Right lobe of liver (tissue), 6 donors: ENCODE measurements at regions not wholly inside any gene's neighbourhood (a gene's known extent, or its start where the extent isn't known, plus 50 kb on each side); places are given as distances from the start of the nearest gene placed in this dataset.

ENCODE experiments used
- ATAC-seq, 4 donors: fragments of 200-7000 bp; cut with Tn5 transposase; one replicate each; pipeline ENCODE4 v1.9.1; 2020; ENCODE audit warnings: mild to moderate bottlenecking in 4 of 4, moderate library complexity in 4 of 4
- DNase-seq, 3 donors: peaks; one replicate each; pipeline ENCODE4 v3.0.0-alpha.2; 2020
- H3K27ac ChIP-seq, 3 donors: fragments of 200-600 bp; one replicate each; pipeline ENCODE4 v1.8.0; 2022
- H3K27me3 ChIP-seq, 2 donors: fragments of 200-600 bp; one replicate each; pipeline ENCODE4 v1.8.0; 2022
- H3K36me3 ChIP-seq, 4 donors: fragments of 200-600 bp; sonication (generic) in 1 of 4; one replicate each; pipeline versions ENCODE4 v1.5.1 to v1.8.0; 2017 to 2022; ENCODE audit warnings: control low read depth in 1 of 4
- H3K4me1 ChIP-seq, 4 donors: fragments of 200-600 bp; sonication (generic) in 1 of 4; one replicate each; pipeline versions ENCODE4 v1.5.1 to v1.8.0; 2017 to 2022; ENCODE audit warnings: control low read depth in 1 of 4
- H3K4me3 ChIP-seq, 3 donors: fragments of 200-600 bp; one replicate each; pipeline ENCODE4 v1.8.0; 2022
- H3K9me3 ChIP-seq, 4 donors: fragments of 200-600 bp; sonication (generic) in 1 of 4; one replicate each; pipeline versions ENCODE4 v1.5.1 to v1.8.0; 2017 to 2022; ENCODE audit warnings: control low read depth in 1 of 4
- CTCF ChIP-seq, 4 donors: fragments of 200-600 bp in 3 of 4; fragments of 450-650 bp in 1 of 4; IDR thresholded peaks; one replicate each; pipeline versions ENCODE4 v1.5.1 to v1.8.0; 2016 to 2022; ENCODE audit warnings: antibody characterized with exemption in 4 of 4, mild to moderate bottlenecking in 2 of 4
- POLR2A ChIP-seq: fragments of 450-650 bp; IDR thresholded peaks from one replicate; pipeline ENCODE4 v1.6.1; 2017; ENCODE audit warnings: antibody characterized with exemption, mild to moderate bottlenecking
- WGBS: methylation state at CpG from one replicate; pipeline ENCODE4 v1.1.6; 2018; ENCODE audit warnings: low coverage, low lambda C conversion rate; ENCODE audit not compliant: insufficient coverage; ENCODE audit errors: missing lambda C conversion rate; 5-methylcytosine and 5-hydroxymethylcytosine counted together
- intact Hi-C, 2 donors: fragments of 100-400 bp; cut with DNase I; formaldehyde crosslinking; loops; one replicate each; pipeline versions ENCODE4 v1.11.2 to v1.14.1; 2022
- donor health status: DM: no; HTN: yes; CAD: no.
- donor health status: DM: no; HTN: no; CAD: no.
- donor health status: DM: no; HTN: no; CAD: no.
- donor health status: DM: no; HTN: yes; CAD: no.
- donor health status: DM: no; HTN: yes; CAD: no.

GRCh38 chr20:10799735-10800134 is 125.9 kb upstream of the JAG1 start:
- intact Hi-C loops = no loop called here
- Histone ChIP-seq H3K4me1 (no peaks in the 10 kb centered on the region), H3K9me3 (no peaks in the 10 kb centered on the region), H3K4me3 (no peak overlapping the region), H3K27me3 (no peaks in the 10 kb centered on the region), H3K36me3 (no peaks in the 10 kb centered on the region), H3K27ac (no peak overlapping the region)
- WGBS = 79% methylated on average over 2 of the region's 2 CpGs
- DNase-seq = no peak
- ATAC-seq = no peak
- TF ChIP-seq POLR2A = no peak
- no peak for TF ChIP-seq CTCF (IDR thresholded peaks at IDR 0.05)

GRCh38 chr20:10800288-10800687 is 126.5 kb upstream of the JAG1 start:
- no peaks in the 10 kb centered on the region for H3K4me1 ChIP-seq
- no peak overlapping the region for H3K4me3 ChIP-seq
- H3K9me3 ChIP-seq = no peaks in the 10 kb centered on the region
- DNase-seq (no peak), ATAC-seq (no peak)
- H3K27ac ChIP-seq = no peak overlapping the region
- H3K27me3 ChIP-seq = no peaks in the 10 kb centered on the region
- intact Hi-C loops = no loop called here
- WGBS = 63% methylated on average over 2 of the region's 6 CpGs
- no peaks in the 10 kb centered on the region for H3K36me3 ChIP-seq
- no peak for TF ChIP-seq POLR2A

GRCh38 chr20:10802236-10802635 is 128.4 kb upstream of the JAG1 start:
- WGBS = 69% methylated on average over 3 of the region's 3 CpGs
- ATAC-seq = no peak

GRCh38 chr20:10805764-10806163 is 132.0 kb upstream of the JAG1 start:
- no peak for DNase-seq
- H3K4me1 ChIP-seq = no peaks in the 10 kb centered on the region
- H3K27ac ChIP-seq = no peak overlapping the region
- H3K4me3 ChIP-seq = no peak overlapping the region
- H3K27me3 ChIP-seq = no peaks in the 10 kb centered on the region
- 65% methylated on average over 7 of the region's 7 CpGs for WGBS
- no peak for TF ChIP-seq POLR2A
- no peak for TF ChIP-seq CTCF (IDR thresholded peaks at IDR 0.05)
- H3K9me3 ChIP-seq = no peaks in the 10 kb centered on the region
- ATAC-seq = no peak
- H3K36me3 ChIP-seq = no peaks in the 10 kb centered on the region
- intact Hi-C loops = no loop called here

More at GRCh38 chr20:10802236-10802635, 128.4 kb upstream of the JAG1 start:
- no peaks in the 10 kb centered on the region for H3K36me3 ChIP-seq
- no peaks in the 10 kb centered on the region for H3K4me1 ChIP-seq
- TF ChIP-seq POLR2A (no peak), CTCF (IDR thresholded peaks at IDR 0.05) (no peak)
- no peaks in the 10 kb centered on the region for H3K9me3 ChIP-seq
- H3K27ac ChIP-seq = no peak overlapping the region
- DNase-seq = no peak
- no peaks in the 10 kb centered on the region for H3K27me3 ChIP-seq
- no peak overlapping the region for H3K4me3 ChIP-seq
- intact Hi-C loops = no loop called here

GRCh38 chr20:10806539-10806938 is 132.7 kb upstream of the JAG1 start:
- ATAC-seq = no peak
- Histone ChIP-seq H3K4me1 (no peaks in the 10 kb centered on the region), H3K27me3 (no peaks in the 10 kb centered on the region), H3K4me3 (no peak overlapping the region), H3K27ac (no peak overlapping the region), H3K36me3 (no peaks in the 10 kb centered on the region), H3K9me3 (no peaks in the 10 kb centered on the region)
- DNase-seq = no peak
- 36% methylated on average over 3 of the region's 3 CpGs for WGBS
- no peak for TF ChIP-seq CTCF (IDR thresholded peaks at IDR 0.05)
- no peak for TF ChIP-seq POLR2A
- intact Hi-C loops = no loop called here
